ENCODE measurements at regions not wholly inside any gene's neighbourhood (a gene's known extent, or its start where the extent isn't known, plus 50 kb on each side); places are given as distances from the start of the nearest gene placed in this dataset.
A peak's percentile ranks its signal among the peaks of the same experiment; 100 is the strongest.

- intact Hi-C loops (cut with DNase I), result no loop called here
- DNase-seq (ENCODE audit: low spot score), result no peak
These were observed 88.8 kb downstream of the KCTD12 start for GRCh38 chr13:76797361-76797760.

- intact Hi-C loops (cut with DNase I), result no loop called here
- no peak for DNase-seq (ENCODE audit: low spot score)
These were observed 89.4 kb downstream of the KCTD12 start for GRCh38 chr13:76796851-76797250.

- no peak for DNase-seq (ENCODE audit: low spot score)
- intact Hi-C loops (cut with DNase I), result no loop called here
These were observed 90.2 kb downstream of the KCTD12 start for GRCh38 chr13:76795701-76796695.

- intact Hi-C loops (cut with DNase I), result no loop called here
- DNase-seq (ENCODE audit: low spot score), result no peak
These were observed 93.4 kb downstream of the KCTD12 start for GRCh38 chr13:76792731-76793347.

GRCh38 chr13:76790980-76791819, 95.0 kb downstream of the KCTD12 start:
- intact Hi-C loops (cut with DNase I), result no loop called here
- no peak for DNase-seq (ENCODE audit: low spot score)

- intact Hi-C loops (cut with DNase I), result no loop called here
- no peak for DNase-seq (ENCODE audit: low spot score)
These were observed 95.7 kb downstream of the KCTD12 start for GRCh38 chr13:76790526-76790925.

- intact Hi-C loops (cut with DNase I), result no loop called here
- no peak for DNase-seq (ENCODE audit: low spot score)
These were observed 102.4 kb downstream of the KCTD12 start for GRCh38 chr13:76783798-76784197.

GRCh38 chr13:76778853-76779252, 107.4 kb downstream of the KCTD12 start:
- intact Hi-C loops (cut with DNase I), result no loop called here
- DNase-seq (ENCODE audit: low spot score), result no peak

GRCh38 chr13:76777096-76777495, 109.1 kb downstream of the KCTD12 start:
- intact Hi-C loops (cut with DNase I), result no loop called here

GRCh38 chr13:76775088-76775740, 111.0 kb downstream of the KCTD12 start:
- intact Hi-C loops (cut with DNase I), result no loop called here
- DNase-seq (ENCODE audit: low spot score), result no peak

More at GRCh38 chr13:76777096-76777495, 109.1 kb downstream of the KCTD12 start:
- no peak for DNase-seq (ENCODE audit: low spot score)

- no peak for DNase-seq (ENCODE audit: low spot score)
- intact Hi-C loops (cut with DNase I), result no loop called here
These were observed 112.6 kb downstream of the KCTD12 start for GRCh38 chr13:76773448-76774094.

GRCh38 chr13:76772241-76772640, 114.0 kb downstream of the KCTD12 start:
- no peak for DNase-seq (ENCODE audit: low spot score)
- intact Hi-C loops (cut with DNase I), result no loop called here

- intact Hi-C loops (cut with DNase I), result loop anchor here (5.0 kb wide), 1 partner anchor 48 kb away; no protein-coding TSS in a partner anchor
- DNase-seq (ENCODE audit: low spot score), result no peak
These were observed 116.9 kb downstream of the KCTD12 start for GRCh38 chr13:76769271-76769791.

- intact Hi-C loops (cut with DNase I), result loop anchor here (5.0 kb wide), 1 partner anchor 49 kb away; no protein-coding TSS in a partner anchor
- no peak for DNase-seq (ENCODE audit: low spot score)
These were observed 117.8 kb downstream of the KCTD12 start for GRCh38 chr13:76768384-76768783.

GRCh38 chr13:76764916-76765315, 121.3 kb downstream of the KCTD12 start:
- intact Hi-C loops (cut with DNase I), result loop anchor here (5.0 kb wide), 1 partner anchor 52 kb away; no protein-coding TSS in a partner anchor
- DNase-seq (ENCODE audit: low spot score), result no peak

GRCh38 chr13:76764429-76764828, 121.8 kb downstream of the KCTD12 start:
- DNase-seq (ENCODE audit: low spot score), result peak; percentile 79
- intact Hi-C loops (cut with DNase I), result no loop called here

- no peak for DNase-seq (ENCODE audit: low spot score)
- intact Hi-C loops (cut with DNase I), result no loop called here
These were observed 123.5 kb downstream of the KCTD12 start for GRCh38 chr13:76762721-76763120.

- intact Hi-C loops (cut with DNase I), result no loop called here
- DNase-seq (ENCODE audit: low spot score), result no peak
These were observed 126.3 kb downstream of the KCTD12 start for GRCh38 chr13:76759877-76760276.

- DNase-seq (ENCODE audit: low spot score), result no peak
- intact Hi-C loops (cut with DNase I), result no loop called here
These were observed 127.5 kb downstream of the KCTD12 start for GRCh38 chr13:76758738-76759137.

Measured in cardiac septum (tissue), 1 donor.